ENCODE measurements at regions not wholly inside any gene's neighbourhood (a gene's known extent, or its start where the extent isn't known, plus 50 kb on each side); places are given as distances from the start of the nearest gene placed in this dataset.

GRCh38 chr3:145681181-145681580, 479.8 kb downstream of the PLOD2 start:
- TF ChIP-seq, protein P1, sequence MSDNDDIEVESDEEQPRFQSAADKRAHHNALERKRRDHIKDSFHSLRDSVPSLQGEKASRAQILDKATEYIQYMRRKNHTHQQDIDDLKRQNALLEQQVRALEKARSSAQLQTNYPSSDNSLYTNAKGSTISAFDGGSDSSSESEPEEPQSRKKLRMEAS (IDR thresholded peaks at IDR 0.05), result no peak
- TF ChIP-seq, protein P2, sequence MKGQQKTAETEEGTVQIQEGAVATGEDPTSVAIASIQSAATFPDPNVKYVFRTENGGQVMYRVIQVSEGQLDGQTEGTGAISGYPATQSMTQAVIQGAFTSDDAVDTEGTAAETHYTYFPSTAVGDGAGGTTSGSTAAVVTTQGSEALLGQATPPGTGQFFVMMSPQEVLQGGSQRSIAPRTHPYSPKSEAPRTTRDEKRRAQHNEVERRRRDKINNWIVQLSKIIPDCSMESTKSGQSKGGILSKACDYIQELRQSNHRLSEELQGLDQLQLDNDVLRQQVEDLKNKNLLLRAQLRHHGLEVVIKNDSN (IDR thresholded peaks at IDR 0.05), result no peak
- TF ChIP-seq CREB1 (IDR thresholded peaks at IDR 0.05; ENCODE audit: low read depth) (no peak), FOXM1 (IDR thresholded peaks at IDR 0.05; ENCODE audit: borderline replicate concordance, low read depth) (no peak), RAD21 (IDR thresholded peaks at IDR 0.05; ENCODE audit: low read depth) (no peak), EGR1 (IDR thresholded peaks at IDR 0.05) (no peak), TCF12 (IDR thresholded peaks at IDR 0.05; ENCODE audit: low read depth) (no peak), CEBPB (IDR thresholded peaks at IDR 0.05) (no peak), TAF1 (IDR thresholded peaks at IDR 0.05; ENCODE audit: low read depth) (no peak), YY1 (IDR thresholded peaks at IDR 0.05; ENCODE audit: low read depth) (no peak)

- TF ChIP-seq YY1 (IDR thresholded peaks at IDR 0.05; ENCODE audit: low read depth) (no peak), CREB1 (IDR thresholded peaks at IDR 0.05; ENCODE audit: low read depth) (no peak), EP300 (IDR thresholded peaks at IDR 0.05; ENCODE audit: borderline replicate concordance) (no peak), FOXM1 (IDR thresholded peaks at IDR 0.05; ENCODE audit: borderline replicate concordance, low read depth) (no peak), TAF1 (IDR thresholded peaks at IDR 0.05; ENCODE audit: low read depth) (no peak), EGR1 (IDR thresholded peaks at IDR 0.05) (no peak), CEBPB (IDR thresholded peaks at IDR 0.05) (no peak), RAD21 (IDR thresholded peaks at IDR 0.05; ENCODE audit: low read depth) (no peak), ZBTB7A (IDR thresholded peaks at IDR 0.05; ENCODE audit: low read depth) (no peak), NFIC (IDR thresholded peaks at IDR 0.05) (no peak), TCF12 (IDR thresholded peaks at IDR 0.05; ENCODE audit: low read depth) (no peak), TEAD4 (IDR thresholded peaks at IDR 0.05) (no peak)
- TF ChIP-seq, protein P2 (IDR thresholded peaks at IDR 0.05), result no peak
- TF ChIP-seq, protein P1 (IDR thresholded peaks at IDR 0.05), result no peak
- TF ChIP-seq, protein P3, sequence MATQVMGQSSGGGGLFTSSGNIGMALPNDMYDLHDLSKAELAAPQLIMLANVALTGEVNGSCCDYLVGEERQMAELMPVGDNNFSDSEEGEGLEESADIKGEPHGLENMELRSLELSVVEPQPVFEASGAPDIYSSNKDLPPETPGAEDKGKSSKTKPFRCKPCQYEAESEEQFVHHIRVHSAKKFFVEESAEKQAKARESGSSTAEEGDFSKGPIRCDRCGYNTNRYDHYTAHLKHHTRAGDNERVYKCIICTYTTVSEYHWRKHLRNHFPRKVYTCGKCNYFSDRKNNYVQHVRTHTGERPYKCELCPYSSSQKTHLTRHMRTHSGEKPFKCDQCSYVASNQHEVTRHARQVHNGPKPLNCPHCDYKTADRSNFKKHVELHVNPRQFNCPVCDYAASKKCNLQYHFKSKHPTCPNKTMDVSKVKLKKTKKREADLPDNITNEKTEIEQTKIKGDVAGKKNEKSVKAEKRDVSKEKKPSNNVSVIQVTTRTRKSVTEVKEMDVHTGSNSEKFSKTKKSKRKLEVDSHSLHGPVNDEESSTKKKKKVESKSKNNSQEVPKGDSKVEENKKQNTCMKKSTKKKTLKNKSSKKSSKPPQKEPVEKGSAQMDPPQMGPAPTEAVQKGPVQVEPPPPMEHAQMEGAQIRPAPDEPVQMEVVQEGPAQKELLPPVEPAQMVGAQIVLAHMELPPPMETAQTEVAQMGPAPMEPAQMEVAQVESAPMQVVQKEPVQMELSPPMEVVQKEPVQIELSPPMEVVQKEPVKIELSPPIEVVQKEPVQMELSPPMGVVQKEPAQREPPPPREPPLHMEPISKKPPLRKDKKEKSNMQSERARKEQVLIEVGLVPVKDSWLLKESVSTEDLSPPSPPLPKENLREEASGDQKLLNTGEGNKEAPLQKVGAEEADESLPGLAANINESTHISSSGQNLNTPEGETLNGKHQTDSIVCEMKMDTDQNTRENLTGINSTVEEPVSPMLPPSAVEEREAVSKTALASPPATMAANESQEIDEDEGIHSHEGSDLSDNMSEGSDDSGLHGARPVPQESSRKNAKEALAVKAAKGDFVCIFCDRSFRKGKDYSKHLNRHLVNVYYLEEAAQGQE (IDR thresholded peaks at IDR 0.05; ENCODE audit: low read depth), result no peak
Measured at GRCh38 chr3:145692751-145693150, 468.2 kb downstream of the PLOD2 start.

GRCh38 chr3:145696011-145696410, 465.0 kb downstream of the PLOD2 start:
- TF ChIP-seq YY1 (IDR thresholded peaks at IDR 0.05; ENCODE audit: low read depth) (no peak), CEBPB (IDR thresholded peaks at IDR 0.05) (no peak), EP300 (IDR thresholded peaks at IDR 0.05; ENCODE audit: borderline replicate concordance) (no peak), ZBTB7A (IDR thresholded peaks at IDR 0.05; ENCODE audit: low read depth) (no peak), NFIC (IDR thresholded peaks at IDR 0.05) (no peak), TAF1 (IDR thresholded peaks at IDR 0.05; ENCODE audit: low read depth) (no peak), TCF12 (IDR thresholded peaks at IDR 0.05; ENCODE audit: low read depth) (no peak)
- TF ChIP-seq, protein P3 (IDR thresholded peaks at IDR 0.05; ENCODE audit: low read depth), result no peak

- TF ChIP-seq EP300 (IDR thresholded peaks at IDR 0.05; ENCODE audit: borderline replicate concordance) (no peak), RAD21 (IDR thresholded peaks at IDR 0.05; ENCODE audit: low read depth) (no peak), NFIC (IDR thresholded peaks at IDR 0.05) (no peak), FOXM1 (IDR thresholded peaks at IDR 0.05; ENCODE audit: borderline replicate concordance, low read depth) (no peak)
Measured at GRCh38 chr3:145698250-145698649, 462.7 kb downstream of the PLOD2 start.

DNA sequence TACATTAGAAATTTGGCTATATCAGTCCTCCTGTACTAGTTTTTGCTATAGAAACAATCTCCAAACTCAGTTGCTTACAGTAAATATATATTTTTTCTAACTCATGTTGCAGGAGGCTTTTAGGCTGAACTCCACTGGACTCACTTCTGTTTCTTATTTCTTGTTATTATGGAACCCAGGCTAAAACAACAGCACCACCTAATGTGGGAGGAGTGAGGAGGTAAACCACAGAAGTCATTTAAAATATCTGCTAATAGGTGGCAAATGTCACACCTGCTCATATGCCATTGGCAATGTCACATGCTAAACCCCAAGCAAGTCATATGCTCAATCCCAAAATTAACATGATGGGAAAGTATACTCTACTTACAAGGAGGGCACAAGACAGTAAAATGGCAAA, 462.2 kb downstream of the PLOD2 start:
- TF ChIP-seq FOXM1 (IDR thresholded peaks at IDR 0.05; ENCODE audit: borderline replicate concordance, low read depth), result no peak
- no peak for TF ChIP-seq EP300 (IDR thresholded peaks at IDR 0.05; ENCODE audit: borderline replicate concordance)
- TF ChIP-seq YY1 (IDR thresholded peaks at IDR 0.05; ENCODE audit: low read depth), result no peak
- TF ChIP-seq RAD21 (IDR thresholded peaks at IDR 0.05; ENCODE audit: low read depth), result peak; percentile 16; the same call in 1 of the 2 replicates
- TF ChIP-seq NFIC (IDR thresholded peaks at IDR 0.05), result no peak
- TF ChIP-seq, protein P1 (IDR thresholded peaks at IDR 0.05), result no peak

GRCh38 chr3:145704020-145704419, 457.0 kb downstream of the PLOD2 start:
- TF ChIP-seq EGR1 (IDR thresholded peaks at IDR 0.05) (no peak), ZBTB7A (IDR thresholded peaks at IDR 0.05; ENCODE audit: low read depth) (no peak), RAD21 (IDR thresholded peaks at IDR 0.05; ENCODE audit: low read depth) (no peak), TAF1 (IDR thresholded peaks at IDR 0.05; ENCODE audit: low read depth) (no peak), NFIC (IDR thresholded peaks at IDR 0.05) (peak; percentile 58)
